Midbrain (tissue), 1 donor: ENCODE measurements at regions not wholly inside any gene's neighbourhood (a gene's known extent, or its start where the extent isn't known, plus 50 kb on each side); places are given as distances from the start of the nearest gene placed in this dataset.

Experiments used
- DNase-seq: peaks from one replicate; lab custom pipeline; 2025; lab: John Stamatoyannopoulos, UW

DNA sequence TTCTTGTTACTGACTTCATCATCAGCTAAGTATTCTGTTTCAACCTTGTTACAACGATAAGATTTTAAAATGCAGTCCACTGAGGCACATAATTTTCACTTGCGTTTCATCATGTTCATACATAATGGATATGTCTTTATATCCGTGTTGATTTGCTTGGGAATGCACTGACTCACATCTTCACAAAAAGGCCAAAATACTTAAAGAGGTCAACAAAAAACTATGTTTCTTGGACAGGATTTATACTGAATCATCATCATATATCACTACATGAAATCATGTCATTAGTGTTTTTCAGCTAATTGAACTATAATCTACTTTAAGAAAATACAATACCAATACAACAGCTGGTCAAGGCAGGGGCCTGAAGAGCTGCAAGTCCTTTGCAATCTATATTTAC lies 324.5 kb upstream of the KLF6 start:
- no peak for DNase-seq

DNA sequence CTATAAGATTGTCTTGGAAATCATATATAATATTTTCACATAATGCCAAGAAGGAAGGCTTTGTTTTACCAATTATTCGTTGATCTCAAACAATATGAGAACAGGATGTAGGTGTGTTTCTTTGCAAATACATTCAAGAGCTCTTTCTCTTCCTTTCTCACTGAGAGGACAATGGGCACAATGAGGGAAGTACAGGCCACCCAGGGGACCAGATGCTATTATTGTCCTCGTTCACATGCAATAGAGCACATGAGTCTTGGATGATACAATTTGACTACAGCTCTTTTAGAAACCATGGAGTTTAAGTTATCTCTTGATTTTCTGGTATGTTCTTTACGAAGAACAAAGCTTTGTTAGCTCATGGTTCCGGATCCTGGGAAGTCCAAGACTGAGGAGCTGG lies 323.7 kb upstream of the KLF6 start:
- no peak for DNase-seq

DNA sequence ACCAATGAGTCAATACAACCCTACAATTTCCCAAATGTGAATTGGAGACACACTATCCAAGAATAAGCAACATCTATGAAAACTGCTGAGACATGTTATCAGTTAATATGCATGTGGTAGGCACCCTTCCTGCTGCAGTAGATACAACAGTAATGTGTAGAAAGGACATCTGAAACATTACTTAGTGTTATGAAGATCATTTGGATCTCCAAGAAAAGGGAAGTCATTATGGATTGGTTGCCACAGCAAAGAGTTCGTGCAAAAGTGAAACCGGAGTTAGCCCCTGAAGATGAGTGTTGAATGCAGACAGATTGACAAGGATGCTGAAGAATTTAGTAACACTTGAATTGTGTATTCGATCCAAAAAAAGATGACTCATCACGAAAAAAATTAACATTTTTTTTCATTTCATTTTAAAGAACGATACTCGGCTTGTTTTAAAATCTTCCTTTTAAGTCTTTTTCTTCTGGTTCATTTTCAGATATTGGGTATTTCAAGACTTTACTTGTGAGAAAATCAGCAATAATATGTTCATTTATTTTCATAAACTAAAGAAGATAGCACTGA lies 322.4 kb upstream of the KLF6 start:
- no peak for DNase-seq

DNA sequence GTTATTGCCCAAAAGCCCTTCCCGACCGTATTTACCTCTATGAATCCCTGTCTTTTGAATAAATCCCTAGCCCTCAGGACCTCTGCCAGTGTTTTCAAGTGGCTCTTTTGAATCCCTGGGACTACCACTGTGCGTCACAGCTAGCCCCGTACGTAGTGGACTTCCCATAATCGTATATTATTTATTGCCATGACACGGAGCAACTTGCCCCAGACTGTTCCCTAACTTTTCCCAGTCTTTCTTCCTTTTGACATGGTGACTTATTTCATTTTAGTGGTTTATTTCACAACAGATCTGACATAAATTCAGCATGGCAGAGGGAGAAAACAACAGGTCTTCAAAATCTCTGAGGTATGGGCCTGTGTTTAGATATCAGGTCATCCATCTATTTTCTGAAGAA lies 318.6 kb upstream of the KLF6 start:
- DNase-seq: no peak

DNA sequence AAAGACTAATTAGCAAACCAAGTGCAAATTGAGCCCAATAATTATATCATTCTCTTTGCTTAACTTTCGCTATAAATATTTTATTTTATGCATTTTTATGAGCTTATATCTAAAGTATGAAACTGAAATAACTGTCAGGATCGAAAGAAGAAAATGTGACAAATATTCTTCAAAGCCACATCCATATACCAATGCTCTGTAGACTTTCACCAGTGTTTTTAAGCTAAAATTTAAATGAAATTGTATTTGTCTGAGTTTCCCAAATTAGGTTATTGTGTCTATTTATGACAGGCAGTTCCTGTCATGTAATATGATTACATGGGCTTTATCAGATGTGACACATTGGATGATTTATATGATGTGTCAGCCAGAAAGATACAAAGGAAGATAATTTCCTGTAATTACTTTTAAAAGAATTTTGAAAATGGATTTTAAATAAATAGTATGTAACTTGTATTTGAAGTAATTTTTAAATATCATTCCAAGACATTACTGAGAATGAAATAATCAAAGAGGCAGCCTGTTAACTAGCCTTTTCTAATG lies 317.9 kb upstream of the KLF6 start:
- no peak for DNase-seq

DNA sequence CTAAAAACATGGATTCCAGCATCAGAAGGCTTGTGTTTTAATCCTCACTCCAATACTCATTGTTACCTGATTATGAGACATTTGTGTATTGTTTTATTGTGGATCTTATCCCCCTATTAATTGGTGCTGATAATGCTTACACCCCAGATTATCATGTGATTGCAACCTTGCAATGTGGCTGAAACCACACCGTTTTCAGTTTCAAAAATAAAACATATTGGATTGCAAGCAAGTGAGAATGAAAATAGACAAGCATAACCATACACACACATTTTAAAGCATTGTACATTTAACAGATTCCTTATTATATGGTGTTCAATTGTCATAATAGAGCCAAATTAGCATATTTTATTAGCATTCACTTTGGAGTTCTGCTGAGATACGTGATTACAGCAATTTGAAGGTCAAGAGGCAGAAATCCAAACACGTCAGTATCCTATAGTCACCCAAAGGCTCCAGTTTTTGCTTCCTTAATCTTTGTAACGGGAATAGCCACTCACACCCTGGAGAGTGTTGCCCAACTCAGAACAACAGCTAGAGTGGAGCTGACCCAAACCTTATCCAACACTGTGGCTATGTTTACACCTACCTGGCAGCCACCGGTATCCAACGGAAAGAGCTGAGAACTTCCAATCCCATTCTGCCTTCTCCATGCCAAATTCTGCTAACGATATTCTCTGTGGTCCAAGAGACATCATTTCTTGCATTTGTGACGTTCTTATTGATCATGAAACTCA lies 317.1 kb upstream of the KLF6 start:
- no peak for DNase-seq

DNA sequence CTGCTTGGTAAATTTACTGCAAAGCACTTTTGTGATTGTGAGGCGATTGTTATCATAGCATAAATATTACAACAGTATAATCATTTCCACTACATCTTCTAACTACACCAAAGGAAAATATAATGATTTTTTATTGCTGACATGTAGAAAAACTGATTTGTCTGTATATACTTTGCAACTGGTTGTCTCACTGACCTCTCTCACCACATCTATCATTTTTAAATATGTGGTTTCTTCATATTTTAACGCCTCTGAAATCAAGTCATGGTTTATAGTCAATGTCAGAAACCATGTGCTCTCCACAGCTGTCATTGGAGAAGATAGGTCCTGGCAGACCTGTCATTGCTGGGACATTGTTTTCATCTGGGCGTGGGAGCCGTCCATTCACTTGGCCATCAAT lies 315.4 kb upstream of the KLF6 start:
- no peak for DNase-seq

DNA sequence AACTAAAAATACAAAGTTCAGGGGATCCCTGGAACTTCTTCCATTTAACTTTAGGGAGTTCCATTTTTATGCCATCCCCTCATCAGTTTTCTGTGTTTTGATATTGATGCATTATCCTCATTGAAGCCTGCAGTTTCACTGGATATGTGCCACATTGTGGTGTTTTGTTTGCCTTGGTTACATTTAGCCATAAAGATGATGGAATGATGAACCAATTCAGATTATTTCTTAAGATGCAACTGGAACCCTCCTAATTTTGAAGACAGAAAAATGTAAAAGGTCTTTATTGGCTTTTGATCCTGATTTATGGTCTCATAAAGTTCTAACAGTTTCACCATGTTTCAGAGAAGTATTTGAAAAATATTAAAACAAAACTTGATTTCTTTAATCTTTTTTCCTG lies 314.2 kb upstream of the KLF6 start:
- no peak for DNase-seq

DNA sequence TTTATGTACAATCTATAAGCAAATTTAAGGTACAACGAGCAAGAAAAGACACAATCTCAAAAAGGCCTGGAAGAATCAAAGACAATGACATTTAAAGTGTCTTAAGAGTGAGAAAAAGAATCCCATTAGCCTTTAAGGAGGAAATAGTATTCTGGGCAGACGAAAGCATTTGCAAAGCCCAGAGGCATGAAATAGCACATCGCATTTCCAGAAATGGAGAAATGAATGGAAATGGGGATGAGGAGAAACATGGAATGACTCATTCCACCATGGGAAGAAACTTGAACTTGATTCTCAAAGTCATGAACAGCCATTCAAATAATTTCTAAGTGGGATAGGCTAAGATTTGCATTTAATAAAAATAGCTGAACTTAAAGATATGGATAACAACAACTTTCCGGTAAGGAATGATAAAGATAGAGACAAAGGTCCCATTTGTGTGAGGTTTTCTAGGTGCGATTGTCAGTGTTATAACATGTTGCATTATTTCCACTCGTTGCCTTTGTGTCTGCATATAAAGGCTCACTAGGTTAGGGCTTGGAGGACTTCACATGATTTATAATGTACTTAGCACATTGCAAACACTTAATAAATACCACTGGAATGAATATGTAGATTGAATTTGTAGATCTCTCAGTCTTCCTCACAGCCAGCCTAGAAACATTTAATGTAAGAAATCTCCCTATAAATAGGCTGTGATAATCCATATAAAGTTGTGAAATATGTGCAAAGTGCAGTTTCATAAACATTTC lies 310.3 kb upstream of the KLF6 start:
- no peak for DNase-seq

DNA sequence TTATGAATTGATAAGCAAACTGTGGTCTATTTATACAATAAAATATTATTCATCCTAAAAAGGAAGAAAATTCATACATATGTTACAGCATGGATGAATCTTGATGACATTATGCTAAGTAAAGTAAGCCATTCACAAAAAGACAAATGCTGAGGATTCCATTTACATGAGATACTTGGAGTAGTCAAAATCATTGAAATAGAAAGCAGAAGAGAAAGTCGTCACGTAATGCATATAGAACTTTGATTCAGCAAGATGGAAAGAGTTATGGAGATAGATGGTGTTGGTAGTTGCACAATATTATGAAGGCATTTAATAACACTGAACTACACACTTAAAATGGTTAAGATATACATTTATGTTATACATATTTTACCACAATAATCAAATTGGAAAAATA lies 309.7 kb upstream of the KLF6 start:
- no peak for DNase-seq

DNA sequence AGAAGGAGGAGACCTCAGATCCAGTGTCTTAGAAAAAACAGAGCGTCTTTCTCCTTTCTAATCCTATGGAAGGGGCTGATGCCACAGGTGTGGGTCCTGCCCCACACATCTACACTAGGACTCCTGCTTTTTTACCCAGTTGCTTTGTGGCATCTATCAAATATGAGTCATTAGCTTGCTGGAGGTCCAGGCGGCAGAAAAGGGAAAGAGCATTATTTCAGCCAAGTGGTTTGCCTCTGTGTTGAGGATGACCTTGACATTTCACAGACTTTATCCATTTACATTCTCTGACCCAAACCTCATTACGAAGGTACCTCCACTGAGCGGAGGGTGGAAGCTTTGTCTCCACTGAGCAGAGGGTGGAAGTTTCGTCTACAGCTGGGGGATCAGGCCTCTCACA lies 308.4 kb upstream of the KLF6 start:
- no peak for DNase-seq

DNA sequence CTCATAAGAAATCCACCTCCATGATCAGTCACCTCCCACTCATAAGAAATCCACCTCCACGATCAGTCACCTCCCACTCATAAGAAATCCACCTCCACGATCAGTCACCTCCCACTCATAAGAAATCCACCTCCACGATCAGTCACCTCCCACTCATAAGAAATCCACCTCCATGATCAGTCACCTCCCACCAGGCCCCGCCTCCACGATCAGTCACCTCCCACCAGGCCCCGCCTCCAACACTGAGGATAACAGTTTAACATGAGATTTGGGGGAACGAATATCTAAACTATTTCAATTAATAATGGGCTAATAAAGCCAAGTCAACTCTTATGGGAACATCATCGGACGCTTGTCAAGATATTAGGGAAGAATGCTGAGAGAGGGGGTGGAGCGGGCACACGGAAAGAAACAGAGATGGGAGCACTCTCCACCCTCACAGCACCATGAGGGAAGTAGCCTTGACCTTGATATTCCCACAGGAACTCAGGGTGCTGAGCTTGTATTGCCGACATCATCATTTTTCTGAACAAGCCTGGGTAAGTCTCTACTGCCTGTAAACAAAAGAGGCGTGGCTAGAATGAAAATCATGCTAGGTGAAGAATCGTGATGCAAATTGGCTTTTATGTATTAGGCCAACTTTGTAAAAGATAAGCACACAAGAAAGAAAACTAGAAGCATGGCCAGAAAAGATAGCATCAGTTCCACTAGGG lies 303.5 kb upstream of the KLF6 start:
- DNase-seq: no peak

DNA sequence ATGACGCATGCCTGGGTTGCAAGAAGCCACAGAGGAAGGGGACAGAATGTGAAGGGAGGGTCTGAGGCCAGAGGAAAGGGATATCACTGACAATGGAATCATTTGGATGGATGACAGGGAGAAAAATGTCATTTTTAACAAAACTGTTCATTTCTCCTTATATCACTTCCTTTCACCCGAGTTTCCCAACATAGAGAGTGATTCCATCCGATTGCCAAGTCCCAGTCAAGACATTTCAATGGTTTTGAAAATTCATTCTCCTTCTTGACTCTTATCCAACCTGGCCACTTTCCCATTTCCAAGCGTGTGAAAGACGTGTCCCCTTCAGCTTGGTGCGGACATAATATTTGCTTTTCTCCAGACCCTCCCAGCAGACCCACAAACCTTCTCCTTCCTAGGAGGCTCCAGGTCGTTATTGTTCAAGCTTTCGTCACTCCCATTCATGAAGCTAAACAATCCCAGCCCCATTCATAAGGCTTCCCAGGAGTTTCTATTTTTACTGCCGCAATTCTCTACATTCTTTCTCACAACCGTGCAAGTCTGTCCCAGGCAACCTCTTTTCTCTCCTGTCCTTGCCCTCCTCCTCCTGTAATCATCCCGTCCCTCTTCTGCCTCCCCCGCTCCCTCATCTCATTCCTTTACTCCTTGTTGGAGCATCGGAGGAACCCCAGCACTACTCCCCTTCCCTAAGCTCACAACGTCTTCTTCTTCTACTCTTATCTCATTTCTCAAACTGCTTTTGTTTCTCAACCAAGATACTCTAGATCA lies 301.3 kb upstream of the KLF6 start:
- no peak for DNase-seq

DNA sequence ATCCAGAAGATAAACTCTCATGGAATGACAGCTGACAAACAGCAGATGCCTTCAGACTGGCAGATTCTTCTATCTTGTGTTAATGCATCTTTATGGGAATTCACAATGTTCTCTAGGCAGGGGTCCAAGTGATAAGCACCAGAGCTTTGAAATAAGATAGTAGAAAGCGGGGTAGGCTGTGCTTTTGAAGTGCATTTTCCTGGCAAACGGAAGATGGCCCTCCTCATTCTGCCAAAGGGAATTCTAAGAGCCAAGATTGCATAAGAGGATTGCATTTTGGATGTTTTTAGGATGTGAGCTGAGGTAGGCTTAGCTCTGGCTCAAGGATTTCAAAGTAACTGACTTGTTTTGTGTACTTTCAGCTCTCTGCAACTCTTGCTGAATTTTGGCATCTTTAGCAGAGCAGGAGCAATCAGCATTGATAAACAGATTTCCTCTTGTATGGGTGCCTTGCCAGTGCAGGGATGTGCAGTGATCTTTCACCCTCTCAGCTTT lies 298.5 kb upstream of the KLF6 start:
- no peak for DNase-seq

DNA sequence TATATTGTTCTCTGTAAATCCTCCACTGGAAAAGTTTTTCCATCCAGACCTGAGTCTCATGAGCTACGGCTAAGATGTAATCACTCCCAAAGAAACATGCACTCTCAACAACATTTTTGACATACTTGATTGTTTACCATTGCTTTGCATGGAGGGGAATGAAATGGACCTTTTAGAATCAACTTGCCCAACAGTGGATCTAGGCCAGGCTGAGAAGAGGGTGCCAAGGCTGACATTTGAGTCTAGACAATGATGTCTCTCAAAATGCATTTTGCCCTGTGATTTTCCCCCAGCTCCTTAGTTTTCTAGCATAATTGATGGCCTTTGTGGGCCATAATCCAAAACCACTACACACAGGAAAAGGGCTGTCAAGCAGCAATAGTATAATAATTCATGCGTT lies 297.9 kb upstream of the KLF6 start:
- DNase-seq: no peak

DNA sequence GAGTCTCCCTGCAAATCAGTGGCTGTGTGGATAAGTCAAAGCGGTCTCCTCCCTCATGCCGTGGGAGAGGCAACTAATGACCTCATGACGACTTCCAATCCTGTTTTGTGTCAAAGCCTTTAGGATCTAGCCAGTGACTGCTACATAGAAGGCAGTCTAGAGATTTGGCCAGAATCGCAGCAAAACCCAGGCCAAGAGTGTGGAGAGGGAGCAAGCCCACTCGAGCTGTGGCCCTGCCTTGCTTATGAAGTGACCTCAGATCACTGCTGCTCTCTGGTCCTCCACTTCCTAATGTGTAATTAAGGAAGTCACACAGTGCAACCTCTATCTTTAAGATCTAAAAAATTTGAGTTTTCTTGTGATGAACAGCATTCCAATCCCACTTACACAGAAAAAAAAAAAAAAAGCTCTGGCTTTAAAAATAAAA lies 296.7 kb upstream of the KLF6 start:
- no peak for DNase-seq

DNA sequence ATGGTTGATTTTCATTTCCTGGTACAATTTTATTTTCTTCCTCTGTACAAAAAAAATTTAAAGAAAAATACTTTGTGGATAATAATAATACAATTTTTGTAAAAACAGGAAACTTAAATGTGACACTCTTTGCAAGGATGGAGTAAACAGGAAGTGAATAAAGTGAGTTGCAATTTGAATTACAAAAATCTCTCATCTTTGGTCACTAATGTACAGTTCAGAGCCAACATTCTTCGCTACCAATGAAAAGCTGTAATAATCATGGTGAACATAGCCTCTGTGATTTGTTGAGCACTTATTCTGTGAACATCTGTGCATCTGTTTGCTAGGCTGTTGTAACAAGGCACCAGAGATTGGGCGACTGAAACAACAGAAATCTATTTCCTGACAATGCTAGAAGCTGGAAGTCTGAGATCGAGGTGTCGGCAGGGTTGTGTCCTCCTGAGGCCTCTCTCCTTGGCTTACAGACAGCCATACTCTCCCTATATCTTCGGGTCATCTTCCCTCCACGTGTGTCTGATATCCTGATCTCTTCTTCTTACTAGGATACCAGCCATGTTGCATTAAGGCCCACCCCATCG lies 295.3 kb upstream of the KLF6 start:
- DNase-seq: no peak

DNA sequence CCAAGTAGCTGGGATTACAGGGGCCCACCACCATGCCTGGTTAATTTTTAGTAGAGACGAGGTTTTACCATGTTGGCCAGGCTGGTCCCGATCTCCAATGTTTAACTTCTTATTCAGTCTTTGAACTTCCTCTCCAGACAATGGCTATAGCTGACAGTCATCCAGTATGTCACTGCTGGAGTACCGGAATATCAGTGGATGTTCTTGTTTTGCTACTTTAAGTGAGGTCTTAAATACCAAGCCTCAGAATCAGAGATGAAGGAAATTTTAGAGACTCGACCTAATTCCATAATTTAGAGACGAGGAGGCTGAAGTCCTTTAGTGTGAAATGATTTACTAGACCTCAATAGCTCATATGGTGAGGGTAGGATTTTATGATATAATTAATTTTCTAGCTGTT lies 294.8 kb upstream of the KLF6 start:
- no peak for DNase-seq

DNA sequence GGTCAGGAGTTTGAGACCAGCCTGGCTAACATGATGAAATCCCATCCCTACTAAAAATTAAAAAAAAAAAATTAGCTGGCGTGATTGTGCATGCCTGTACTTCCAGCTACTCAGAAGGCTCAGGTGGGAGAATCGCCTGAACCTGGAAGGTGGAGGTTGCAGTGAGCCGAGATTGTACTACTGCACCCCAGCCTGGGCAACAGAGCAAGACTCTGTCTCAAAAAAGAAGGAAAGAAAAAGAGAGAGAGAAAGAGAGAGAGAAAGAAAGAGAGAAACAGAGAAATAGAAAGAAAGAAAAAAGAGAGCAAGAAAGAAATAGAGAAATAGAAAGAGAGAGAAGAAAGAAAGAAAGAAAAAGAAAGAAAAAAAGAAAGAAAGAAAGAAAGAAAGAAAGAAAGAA lies 292.8 kb upstream of the KLF6 start:
- DNase-seq: no peak

DNA sequence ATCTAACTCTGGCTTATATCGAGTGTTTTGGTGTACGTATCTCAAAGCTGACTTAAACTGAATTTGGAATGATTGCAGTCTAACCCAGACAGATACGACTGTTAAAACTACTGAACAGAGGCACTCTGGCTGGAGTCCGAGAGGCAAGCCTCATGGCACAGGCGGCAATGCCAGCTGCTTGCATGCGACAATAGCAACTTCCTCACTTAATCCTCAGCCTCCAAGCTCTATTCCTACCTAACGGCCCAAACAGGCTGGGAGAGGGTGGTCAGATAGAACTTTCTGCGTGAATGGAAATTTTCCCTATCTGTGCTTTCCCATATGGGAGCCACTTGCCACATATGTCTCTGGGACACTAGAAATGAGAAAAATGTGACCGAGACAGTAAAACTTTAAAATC lies 292.0 kb upstream of the KLF6 start:
- no peak for DNase-seq

DNA sequence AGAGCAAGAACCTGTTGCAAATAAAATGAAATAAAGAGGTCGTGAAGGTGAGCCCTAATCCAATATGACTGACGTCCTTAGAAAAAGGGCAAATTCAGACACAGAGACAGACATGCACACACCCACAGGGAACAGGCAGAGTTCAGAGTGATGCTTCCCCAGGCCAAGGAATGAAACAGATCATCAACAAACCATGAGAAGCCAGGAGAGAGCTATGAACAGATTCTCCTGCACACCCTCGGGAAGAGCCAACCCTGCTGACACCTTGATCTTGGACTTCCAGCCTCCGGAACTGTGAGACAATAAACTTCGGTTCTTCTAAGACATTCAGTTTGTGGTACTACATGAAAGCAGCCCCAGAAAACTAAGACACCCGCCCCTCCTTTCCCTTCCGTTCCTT lies 290.4 kb upstream of the KLF6 start:
- no peak for DNase-seq
